ENCODE measurements at regions not wholly inside any gene's neighbourhood (a gene's known extent, or its start where the extent isn't known, plus 50 kb on each side); places are given as distances from the start of the nearest gene placed in this dataset.

DNA sequence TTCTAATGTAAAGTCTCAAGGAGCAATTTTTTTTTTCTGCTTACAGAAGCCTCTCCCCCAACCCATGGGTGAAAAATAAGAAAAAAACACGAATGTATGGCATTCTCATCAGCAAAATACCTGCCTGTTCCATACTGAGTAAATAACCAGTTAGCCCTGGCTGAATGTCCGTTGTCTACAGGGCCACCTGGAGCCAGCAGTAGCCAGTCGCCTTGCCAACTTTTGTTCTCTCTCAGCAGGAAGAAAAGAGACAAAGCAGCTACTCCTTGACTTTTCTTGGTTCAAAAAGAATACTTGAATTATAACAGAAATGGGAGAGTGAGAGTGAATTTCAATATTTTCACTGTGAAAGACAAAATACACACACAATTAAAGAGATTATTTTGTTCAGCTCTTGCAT is 532.9 kb upstream of the CRIM1 start:
- TF ChIP-seq REST (IDR thresholded peaks at IDR 0.05) = no peak
- no peak for TF ChIP-seq CTCF (IDR thresholded peaks at IDR 0.05; ENCODE audit: low read depth, low read length, missing input control)
- no peak for TF ChIP-seq RAD21 (IDR thresholded peaks at IDR 0.05)
- TF ChIP-seq SP1 (IDR thresholded peaks at IDR 0.05) = no peak
- no peak for TF ChIP-seq JUND (IDR thresholded peaks at IDR 0.05)
- TF ChIP-seq, protein P1, sequence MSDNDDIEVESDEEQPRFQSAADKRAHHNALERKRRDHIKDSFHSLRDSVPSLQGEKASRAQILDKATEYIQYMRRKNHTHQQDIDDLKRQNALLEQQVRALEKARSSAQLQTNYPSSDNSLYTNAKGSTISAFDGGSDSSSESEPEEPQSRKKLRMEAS (IDR thresholded peaks at IDR 0.05) = no peak
- no peak for TF ChIP-seq TAF1 (conservative IDR thresholded peaks at IDR 0.05)
- no peak for TF ChIP-seq GABPA (IDR thresholded peaks at IDR 0.05 in 1 of 2, conservative IDR thresholded peaks at IDR 0.05 in 1 of 2)
- no peak for TF ChIP-seq NR2F2 (IDR thresholded peaks at IDR 0.05)
- TF ChIP-seq, protein P2, sequence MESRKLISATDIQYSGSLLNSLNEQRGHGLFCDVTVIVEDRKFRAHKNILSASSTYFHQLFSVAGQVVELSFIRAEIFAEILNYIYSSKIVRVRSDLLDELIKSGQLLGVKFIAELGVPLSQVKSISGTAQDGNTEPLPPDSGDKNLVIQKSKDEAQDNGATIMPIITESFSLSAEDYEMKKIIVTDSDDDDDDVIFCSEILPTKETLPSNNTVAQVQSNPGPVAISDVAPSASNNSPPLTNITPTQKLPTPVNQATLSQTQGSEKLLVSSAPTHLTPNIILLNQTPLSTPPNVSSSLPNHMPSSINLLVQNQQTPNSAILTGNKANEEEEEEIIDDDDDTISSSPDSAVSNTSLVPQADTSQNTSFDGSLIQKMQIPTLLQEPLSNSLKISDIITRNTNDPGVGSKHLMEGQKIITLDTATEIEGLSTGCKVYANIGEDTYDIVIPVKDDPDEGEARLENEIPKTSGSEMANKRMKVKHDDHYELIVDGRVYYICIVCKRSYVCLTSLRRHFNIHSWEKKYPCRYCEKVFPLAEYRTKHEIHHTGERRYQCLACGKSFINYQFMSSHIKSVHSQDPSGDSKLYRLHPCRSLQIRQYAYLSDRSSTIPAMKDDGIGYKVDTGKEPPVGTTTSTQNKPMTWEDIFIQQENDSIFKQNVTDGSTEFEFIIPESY (IDR thresholded peaks at IDR 0.05) = no peak
- no peak for TF ChIP-seq HNF4A (conservative IDR thresholded peaks at IDR 0.05)
- no peak for TF ChIP-seq YY1 (IDR thresholded peaks at IDR 0.05)
- no peak for TF ChIP-seq ATF3 (IDR thresholded peaks at IDR 0.05)
